ENCODE measurements at regions not wholly inside any gene's neighbourhood (a gene's known extent, or its start where the extent isn't known, plus 50 kb on each side); places are given as distances from the start of the nearest gene placed in this dataset.

DNA sequence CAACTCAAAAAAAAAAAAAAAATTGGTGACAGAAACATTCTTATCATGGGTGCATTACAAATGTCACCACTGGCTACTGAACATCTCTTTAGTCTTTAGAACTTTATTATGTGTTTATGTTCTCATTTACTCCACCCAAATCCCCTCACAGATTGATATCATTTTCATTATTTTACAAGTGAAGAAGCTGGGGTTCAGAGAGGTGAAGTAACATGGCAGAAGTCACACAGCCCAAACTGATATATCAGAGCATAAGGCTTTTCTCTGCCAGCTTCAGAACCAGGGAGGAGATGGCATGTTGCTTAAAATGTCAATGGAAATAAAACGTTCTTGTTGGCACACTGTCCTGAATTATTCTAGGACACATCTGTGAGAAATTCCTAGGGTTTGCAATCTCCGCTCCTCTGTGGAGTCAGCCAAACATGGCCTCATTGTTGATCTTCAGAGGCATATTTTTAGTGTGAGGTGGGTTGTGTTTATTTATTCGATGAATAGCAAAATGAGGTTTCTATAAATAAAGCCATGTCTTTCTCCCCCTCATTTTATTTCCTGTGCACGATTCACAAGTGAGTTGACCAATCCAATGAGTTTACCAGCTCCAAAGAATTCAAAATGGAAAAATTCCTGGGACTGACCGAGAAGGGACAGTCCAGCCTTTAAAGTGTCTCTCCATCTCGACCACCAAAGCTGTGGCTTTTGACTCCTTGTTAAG is 72.9 kb upstream of the ANO1 start:
- no peak for DNase-seq

DNA sequence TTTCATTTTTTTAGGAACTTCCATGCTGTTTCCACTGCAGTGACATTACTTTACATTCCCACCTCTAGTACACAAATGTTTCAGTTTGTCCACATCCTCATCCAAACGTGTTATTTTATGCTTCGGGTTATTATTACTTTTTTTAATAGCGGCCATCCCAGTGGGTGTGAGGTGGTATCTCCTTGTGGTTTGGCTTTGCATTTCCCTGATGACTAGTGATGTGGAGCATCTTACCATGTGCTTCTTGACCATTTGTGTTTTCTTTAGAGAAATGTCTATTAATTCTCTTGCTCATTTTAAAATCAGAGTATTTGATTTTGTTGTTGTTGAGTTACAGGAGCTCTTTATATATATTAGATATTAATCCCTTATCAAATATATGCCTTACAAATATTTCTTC is 70.3 kb upstream of the ANO1 start:
- no peak for DNase-seq

DNA sequence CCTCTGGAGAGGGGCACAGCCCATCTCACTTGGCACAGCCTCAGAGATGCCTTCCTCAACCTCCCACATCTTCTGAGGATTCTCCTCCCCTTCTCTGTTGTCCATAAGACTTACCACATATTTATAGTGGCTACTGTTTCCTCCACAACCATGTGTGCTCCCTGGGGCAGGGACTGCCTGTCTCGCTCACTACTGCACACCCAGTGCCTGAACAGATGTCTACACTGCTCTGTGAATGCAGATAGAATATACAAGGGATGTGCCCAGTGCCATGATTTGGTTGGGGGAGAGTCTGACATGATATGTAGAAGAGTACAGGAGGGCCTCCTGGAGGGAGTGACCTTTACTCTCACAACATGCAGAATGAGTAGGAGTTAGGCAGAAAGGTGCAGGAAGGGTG is 67.3 kb upstream of the ANO1 start:
- no peak for DNase-seq

DNA sequence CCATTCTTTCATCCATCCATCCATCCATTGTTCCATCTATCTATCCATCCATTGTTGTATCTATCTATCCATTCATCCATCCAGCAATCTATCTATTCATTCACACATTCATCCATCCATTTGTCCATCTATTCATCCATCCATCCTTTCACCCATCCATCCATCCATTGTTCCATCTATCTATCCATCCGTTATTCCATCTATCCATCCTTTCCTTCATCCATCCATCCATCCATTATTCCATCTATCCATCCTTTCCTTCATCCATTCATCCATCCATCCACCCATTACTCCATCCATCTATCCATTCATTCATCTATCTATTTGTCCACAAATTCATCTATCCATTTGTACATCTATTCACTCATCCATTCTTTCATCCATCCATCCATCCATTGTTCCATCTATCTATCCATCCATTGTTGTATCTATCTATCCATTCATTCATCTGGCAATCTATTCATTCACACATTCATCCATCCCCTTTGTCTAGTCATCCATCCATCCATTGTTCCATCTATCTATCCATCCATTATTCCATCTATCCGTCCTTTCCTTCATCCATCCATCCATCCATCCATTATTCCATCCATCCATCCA is 65.9 kb upstream of the ANO1 start:
- DNase-seq, result no peak

DNA sequence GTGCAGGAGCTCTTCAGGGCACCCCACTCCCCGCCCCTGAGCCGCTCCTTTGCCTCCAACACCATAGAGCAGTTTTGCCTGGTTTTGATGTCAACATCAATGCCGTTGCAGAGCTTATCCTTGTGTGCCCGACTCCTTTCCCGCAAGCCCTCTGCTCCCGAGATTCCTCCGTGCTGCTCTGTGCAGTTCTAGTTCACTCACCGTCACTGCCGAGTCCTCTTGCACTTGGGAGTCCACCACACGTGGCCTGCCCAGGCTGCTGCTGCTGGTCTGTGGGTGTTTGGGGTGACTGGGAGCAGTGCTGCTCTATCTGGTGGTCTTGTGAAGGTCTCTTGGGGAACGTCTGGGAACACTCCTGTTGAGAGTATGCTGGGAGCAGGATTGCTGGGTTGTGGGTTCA is 63.8 kb upstream of the ANO1 start:
- DNase-seq, result no peak

DNA sequence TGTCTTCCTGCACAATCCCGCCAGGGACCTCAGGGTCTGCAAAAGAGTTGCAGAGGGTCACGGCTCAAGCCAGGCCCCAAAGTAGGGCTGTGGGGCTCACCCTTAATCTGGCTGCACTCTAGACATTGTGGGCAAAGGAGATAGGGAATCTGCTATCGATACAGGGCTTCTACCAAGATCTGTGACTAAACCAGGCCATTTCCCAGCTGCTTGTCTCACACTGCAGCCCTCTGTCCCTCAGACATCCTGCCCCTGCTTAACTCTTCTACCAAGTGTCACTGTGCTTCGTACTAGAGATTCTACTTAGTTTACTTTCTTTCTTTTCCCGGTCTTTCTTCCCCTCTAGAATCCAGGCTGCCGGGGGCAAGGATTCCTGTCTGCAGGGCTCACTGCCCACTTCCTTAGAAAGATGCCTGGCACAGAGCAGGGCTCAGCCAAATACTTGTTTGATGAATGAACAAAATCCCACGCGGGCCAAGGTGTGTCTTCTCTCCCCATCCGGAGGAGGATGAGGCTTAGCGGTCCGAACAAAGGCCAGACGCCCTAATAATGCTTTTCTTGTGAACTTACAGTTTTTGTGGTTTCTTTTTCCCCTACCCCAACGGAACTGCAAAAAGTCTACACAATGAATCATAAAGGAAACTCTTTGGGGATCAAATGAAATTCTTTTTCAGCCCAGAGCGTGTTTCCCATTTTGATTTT is 61.3 kb upstream of the ANO1 start:
- DNase-seq, result no peak

DNA sequence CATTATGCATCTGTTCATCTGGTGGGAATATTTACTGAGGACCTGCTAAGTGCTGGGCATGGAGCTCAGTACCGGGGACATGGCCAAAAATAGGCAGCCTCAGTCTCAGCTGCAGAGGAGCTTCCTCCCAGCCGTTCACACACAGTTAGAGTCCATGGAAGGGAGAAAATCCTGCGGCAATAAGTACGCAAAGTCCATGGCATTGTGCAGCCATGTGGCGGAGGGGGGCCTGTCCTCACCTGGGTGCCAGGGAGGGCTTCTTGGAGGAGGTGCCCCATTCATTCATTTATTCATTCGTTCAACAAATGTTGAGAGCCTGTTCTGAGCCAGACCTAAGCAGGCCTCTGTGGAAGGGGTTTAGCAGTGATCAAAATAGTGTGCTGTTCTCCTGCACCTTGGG is 59.3 kb upstream of the ANO1 start:
- no peak for DNase-seq

DNA sequence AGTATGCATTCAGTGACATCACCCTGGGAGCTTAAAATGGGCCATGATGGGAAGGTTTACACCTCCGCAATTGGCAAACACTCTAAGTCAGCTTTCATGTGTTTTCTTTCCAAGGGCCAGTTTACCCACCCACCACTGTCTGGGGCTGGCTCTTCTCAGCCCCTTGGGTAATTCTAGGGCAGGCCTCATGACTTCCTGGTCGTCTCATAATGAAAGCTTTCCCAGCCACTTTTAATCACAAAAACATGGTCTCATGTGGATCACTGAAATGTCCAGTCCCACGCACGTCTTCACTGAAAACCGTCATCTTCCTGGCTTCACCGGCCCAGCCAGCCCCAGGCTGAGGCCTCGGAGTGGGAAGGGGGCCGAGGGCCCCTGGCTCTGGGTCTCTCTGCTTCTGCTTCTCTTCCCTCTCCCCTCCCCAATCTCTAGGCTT is 58.5 kb upstream of the ANO1 start:
- no peak for DNase-seq

DNA sequence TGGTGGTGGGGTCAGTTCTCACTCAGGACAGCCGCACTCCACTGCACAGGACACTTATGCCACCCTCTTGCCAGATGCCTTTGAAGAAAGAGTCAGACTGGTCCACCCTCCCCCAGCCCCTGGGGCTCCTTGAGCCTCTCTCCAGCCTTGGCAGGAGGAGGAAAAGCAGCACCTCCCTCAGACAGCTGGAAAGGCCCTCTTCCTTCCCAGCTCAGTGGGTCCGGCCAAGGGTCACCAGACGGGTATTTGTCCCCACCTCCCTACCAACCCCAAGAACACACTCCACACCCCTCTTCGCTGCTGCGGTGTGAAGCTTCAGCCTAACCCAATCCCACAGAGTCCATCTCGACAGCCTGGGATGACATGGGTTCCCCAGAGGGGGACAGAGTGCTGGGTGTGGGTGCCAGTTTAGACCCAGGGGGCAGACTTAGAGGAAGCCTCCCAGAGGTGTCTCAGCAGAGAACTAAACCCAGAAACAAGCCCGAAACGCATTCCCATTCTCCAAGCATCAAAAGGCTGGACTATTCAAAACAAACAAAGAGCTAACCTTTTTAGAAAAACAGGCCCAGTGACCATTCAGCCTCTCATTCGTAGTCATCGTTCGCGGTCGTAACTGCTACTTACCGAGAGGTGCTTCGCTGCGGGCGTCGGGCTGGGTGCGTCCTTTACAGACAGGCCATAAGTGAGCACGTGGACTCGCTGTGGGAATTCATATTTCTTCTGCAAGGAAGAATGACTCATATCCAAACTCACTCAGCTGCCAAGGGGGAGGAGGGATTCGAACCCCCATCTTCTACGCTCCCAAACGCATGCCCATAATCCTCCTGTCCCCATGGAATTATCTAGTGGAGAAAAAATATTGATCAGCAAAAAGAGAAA is 57.5 kb upstream of the ANO1 start:
- no peak for DNase-seq

DNA sequence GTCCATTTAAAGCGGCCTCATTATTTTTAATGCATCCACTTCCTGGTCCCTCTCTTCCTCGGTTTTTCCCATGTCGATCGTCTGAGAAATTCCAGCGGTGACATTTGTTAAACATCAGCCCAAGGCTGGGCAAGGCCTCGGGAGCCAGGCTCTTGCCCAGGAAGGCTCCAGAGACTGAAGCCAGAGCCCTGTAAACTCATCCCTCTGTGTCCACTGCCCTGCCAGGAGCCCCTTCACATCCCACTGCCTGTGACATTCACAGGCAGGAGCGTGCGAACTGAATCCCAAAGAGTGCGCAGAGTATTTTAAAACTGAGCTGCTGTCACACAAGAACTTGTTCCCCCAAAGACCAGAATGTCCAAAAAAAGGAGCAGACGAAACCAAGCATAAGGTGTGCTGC is 56.5 kb upstream of the ANO1 start:
- no peak for DNase-seq

DNA sequence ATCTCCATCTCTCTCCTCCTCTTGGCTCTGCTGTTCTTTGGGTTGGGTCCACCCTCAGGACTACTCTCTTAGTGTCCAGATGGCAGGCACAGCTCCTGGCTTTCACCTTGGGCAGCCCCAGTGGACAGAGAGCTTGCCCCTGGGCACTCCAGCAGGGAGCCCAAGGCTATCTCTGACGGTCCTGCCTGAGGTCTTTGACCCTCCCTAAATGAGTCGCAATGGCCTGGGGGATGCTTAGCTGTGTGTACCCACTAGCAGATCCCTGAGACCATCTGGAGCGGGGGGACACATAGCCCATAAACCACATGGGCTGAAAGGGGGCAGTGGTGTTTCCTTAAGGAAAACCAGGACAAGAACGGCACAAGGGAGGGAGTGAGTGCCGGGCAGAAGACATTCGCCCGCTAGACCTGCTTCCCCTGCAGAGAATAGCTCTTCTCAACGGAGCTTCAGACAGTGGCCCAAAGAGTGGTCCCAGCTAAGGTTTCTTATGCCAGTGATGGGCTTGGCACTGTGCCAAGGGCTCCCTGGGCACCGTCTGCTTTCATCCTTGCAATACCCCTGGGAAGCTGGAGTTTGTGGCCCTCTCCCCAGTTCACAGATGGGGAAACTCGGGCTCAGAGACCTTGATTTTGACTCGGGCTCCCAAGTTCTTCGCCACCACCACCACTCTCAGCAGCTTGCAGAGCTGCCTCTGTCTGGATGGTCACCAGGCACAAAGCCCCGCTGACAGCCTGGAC is 53.9 kb upstream of the ANO1 start:
- no peak for DNase-seq

DNA sequence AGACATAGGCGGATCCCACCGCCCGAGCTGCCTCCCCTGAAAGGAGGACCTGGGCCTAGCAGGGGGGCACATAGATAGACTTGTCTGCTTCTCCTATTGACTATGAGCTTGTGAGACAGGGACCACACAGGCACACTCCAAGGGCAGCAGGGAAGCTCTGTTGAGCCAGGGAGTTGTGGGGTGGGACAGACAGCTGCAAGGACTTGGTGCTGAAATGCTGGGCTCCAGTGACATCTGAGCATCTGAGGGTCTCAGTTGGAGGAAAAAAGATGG is 53.4 kb upstream of the ANO1 start:
- no peak for DNase-seq

DNA sequence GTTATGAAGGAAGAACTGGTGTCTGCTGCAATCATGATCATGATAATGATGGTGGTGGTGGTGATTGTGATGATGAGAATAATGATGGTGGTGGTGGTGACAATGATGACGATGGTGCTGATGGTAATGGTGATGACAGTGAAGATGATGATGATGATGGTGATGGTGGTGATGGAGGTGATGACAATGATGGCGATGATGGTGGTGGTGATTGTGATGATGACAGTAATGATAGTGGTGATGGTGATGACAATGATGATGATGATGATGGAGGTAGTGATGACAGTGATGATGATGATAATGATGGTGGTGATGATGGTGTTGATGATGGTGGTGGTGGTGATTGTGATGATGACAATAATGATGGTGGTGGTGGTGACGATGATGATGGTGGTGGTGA is 52.8 kb upstream of the ANO1 start:
- DNase-seq, result no peak

DNA sequence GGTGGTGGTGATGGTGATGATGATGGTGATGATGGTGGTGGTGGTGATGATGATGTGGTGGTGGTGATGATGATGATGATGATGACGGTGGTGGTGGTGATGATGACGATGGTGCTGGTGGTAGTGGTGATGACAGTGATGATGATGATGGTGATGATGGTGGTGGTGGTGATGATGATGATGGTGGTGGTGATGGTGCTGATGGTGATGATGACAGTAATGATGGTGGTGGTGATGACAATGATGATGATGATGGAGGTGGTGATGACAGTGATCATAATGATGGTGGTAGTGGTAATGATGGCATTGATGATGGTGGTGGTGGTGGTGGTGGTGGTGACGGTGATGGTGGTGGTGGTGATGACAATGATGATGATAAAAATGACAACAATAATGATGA is 52.1 kb upstream of the ANO1 start:
- DNase-seq, result no peak

DNA sequence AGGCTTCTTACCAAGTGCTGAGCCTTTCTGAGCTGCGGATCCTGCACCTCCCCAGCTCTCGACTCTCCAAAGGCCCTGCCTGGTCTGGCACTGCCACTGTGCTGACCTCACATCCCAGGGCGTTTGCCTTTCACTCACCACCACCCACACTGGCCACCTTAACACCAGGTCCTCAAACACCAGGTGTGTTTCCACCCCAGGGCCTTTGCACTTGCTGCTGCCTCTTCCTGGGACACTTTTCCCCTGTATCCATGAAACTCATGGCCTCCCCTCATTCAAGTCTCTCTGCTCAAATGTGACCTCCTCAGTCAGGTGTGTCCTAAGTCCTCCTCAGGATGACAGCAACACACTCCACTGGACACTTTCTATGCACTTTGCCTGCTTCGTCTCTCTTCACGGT is 51.4 kb upstream of the ANO1 start:
- no peak for DNase-seq

DNA sequence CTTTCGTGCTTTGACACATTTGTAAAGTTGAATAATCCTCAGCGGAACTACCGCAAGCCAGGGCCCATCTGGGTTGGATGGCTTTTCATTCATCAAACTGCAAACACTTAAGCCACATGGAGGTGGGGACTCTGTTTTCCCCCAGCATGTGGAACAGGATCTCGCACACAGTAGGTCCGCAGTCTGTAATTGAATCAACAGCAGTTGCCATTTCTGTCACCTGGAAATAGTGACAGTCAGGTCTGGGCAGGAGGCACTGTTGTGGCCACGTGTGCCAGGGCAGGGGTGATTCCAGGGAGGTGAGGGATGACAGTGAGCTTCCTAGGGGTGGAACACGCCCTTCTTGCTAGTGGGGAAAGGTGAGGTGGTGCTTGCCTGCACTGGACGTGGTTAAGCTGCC is 50.7 kb upstream of the ANO1 start:
- DNase-seq, result no peak

DNA sequence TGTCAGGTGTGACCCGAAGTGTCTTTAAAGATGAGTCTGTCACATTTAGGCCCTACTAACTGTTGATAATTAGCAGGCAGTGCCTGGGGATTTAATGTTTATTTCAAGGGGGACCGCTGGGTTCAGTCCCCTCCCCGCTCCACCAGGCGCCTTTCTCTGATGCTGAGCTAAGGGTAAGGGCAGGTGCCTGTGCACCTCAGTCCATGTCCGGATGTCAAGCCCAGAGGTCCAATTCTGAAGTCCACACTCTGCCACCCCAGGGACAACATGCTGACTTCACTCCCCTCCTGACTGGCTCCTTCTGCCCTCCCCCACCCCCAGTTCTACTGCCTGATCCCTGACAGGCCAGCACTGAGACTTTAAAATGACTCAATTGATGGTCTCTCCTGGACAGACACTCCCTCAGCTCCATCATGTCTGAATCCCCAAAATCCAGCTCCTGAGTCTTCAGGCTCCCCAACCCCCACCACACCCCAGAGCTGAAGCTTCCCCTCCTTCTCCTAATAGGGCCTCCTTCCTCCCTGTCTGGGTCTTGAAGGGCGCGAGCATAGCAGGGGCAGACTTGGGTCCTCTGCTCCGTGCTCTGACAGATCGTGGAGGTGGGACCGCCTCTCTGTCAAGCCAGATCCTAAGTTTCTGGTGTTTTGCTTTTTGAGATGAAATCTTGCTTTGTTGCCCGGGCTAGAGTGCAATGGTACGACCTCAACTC is 49.8 kb upstream of the ANO1 start:
- no peak for DNase-seq

All from NCI-H2029 (cell line).